HEK293 (cell line): ENCODE measurements at regions not wholly inside any gene's neighbourhood (a gene's known extent, or its start where the extent isn't known, plus 50 kb on each side); places are given as distances from the start of the nearest gene placed in this dataset.

ENCODE experiments used
- CTCF ChIA-PET: fragments of 350-600 bp; formaldehyde crosslinking; extraction: SDS; loops from one replicate; lab custom pipeline; 2021; ENCODE audit warnings: antibody characterized with exemption; lab: Yijun Ruan, JAX
- POLR2A ChIA-PET: fragments of 300-600 bp; formaldehyde crosslinking; extraction: SDS; loops from one replicate; lab custom pipeline; 2020; ENCODE audit warnings: antibody characterized with exemption, inconsistent platforms; lab: Yijun Ruan, JAX
- H3K27ac ChIP-seq: fragments of 200-500 bp; sonication (Bioruptor generic); 2 replicates; pipeline ENCODE4 v1.5.1; 2014; ENCODE audit warnings: low read depth, low read length, control low read depth, inconsistent platforms; ENCODE audit errors: extremely low read depth
- H3K36me3 ChIP-seq, 2 experiments: fragments of 200-500 bp in 1 of 2; sonication (Bioruptor generic) in 1 of 2; 1 replicate in 1 of 2; 2 replicates in 1 of 2; pipeline ENCODE4 v1.5.1; 2014 to 2017; ENCODE audit warnings: inconsistent platforms in 2 of 2, low read length in 2 of 2; ENCODE audit not compliant: control insufficient read depth in 2 of 2, insufficient read depth in 1 of 2
- H3K4me1 ChIP-seq: fragments of 200-500 bp; sonication (Bioruptor generic); 2 replicates; pipeline ENCODE4 v1.5.1; 2014; ENCODE audit warnings: mild to moderate bottlenecking, low read length, inconsistent platforms; ENCODE audit not compliant: control insufficient read depth, insufficient read depth
- H3K4me3 ChIP-seq: 2 replicates; pipeline ENCODE4 v1.5.1; 2011; ENCODE audit warnings: low read depth, mild to moderate bottlenecking, control low read depth, low read length, moderate library complexity
- H3K9me3 ChIP-seq: fragments of 200-500 bp; sonication (Bioruptor generic); 2 replicates; pipeline ENCODE4 v1.5.1; 2014; ENCODE audit warnings: low read depth, low read length, inconsistent platforms; ENCODE audit not compliant: control insufficient read depth, insufficient read depth
- GFI1B ChIP-seq: fragments of 450-650 bp; formaldehyde crosslinking; IDR thresholded peaks from 2 replicates; pipeline ENCODE4 v1.5.1; 2016; ENCODE audit warnings: missing biosample characterization, missing genetic modification characterization
- HOXC10 ChIP-seq: sonication (generic); formaldehyde crosslinking; IDR thresholded peaks from 2 replicates; pipeline ENCODE4 v1.8.1; 2023; ENCODE audit warnings: mild to moderate bottlenecking, missing genetic modification reagents
- PRDM1 ChIP-seq: fragments of 450-650 bp; formaldehyde crosslinking; IDR thresholded peaks from 2 replicates; pipeline ENCODE4; 2016; ENCODE audit warnings: missing biosample characterization, missing genetic modification characterization
- TCF7L2 ChIP-seq: IDR thresholded peaks from 2 replicates; pipeline ENCODE4 v1.6.1; 2011; ENCODE audit warnings: low read depth, mild to moderate bottlenecking, inconsistent platforms, low read length, moderate library complexity, borderline replicate concordance
- ZBTB21 ChIP-seq: fragments of 450-650 bp; formaldehyde crosslinking; IDR thresholded peaks from 2 replicates; pipeline ENCODE4 v1.5.1; 2017; ENCODE audit warnings: missing biosample characterization, missing genetic modification characterization
- ZEB2 ChIP-seq: fragments of 450-650 bp; formaldehyde crosslinking; IDR thresholded peaks from 2 replicates; pipeline ENCODE4 v1.5.1; 2016; ENCODE audit warnings: missing biosample characterization, missing genetic modification characterization
- ZNF302 ChIP-seq: fragments of 450-650 bp; formaldehyde crosslinking; IDR thresholded peaks from 2 replicates; pipeline ENCODE4 v1.5.1; 2016; ENCODE audit warnings: missing biosample characterization, missing genetic modification characterization, low read depth
- ZNF311 ChIP-seq: fragments of 450-650 bp; formaldehyde crosslinking; IDR thresholded peaks from 2 replicates; pipeline ENCODE4 v1.5.1; 2017; ENCODE audit warnings: missing biosample characterization, missing genetic modification characterization, borderline replicate concordance
- ZNF341 ChIP-seq: fragments of 450-650 bp; formaldehyde crosslinking; IDR thresholded peaks from 2 replicates; pipeline ENCODE4; 2016; ENCODE audit warnings: low read depth, missing biosample characterization, missing genetic modification characterization
- ZNF521 ChIP-seq: fragments of 450-650 bp; formaldehyde crosslinking; IDR thresholded peaks from 2 replicates; pipeline ENCODE4 v1.5.1; 2017; ENCODE audit warnings: missing biosample characterization, mild to moderate bottlenecking, missing genetic modification characterization
- ZNF544 ChIP-seq: fragments of 450-650 bp; formaldehyde crosslinking; IDR thresholded peaks from 2 replicates; pipeline ENCODE4 v1.5.0; 2017; ENCODE audit warnings: missing biosample characterization, missing genetic modification characterization
- ZNF558 ChIP-seq: fragments of 450-650 bp; formaldehyde crosslinking; IDR thresholded peaks from 2 replicates; pipeline ENCODE4 v1.5.1; 2016; ENCODE audit warnings: missing biosample characterization, missing genetic modification characterization
- ZNF610 ChIP-seq: fragments of 450-650 bp; formaldehyde crosslinking; IDR thresholded peaks from 2 replicates; pipeline ENCODE4 v1.5.1; 2016; ENCODE audit warnings: missing biosample characterization, missing genetic modification characterization, borderline replicate concordance
- ZNF626 ChIP-seq: fragments of 450-650 bp; sonication (Bioruptor Pico); formaldehyde crosslinking; IDR thresholded peaks from 2 replicates; pipeline ENCODE4 v1.5.1; 2018; ENCODE audit warnings: missing biosample characterization, missing genetic modification characterization, inconsistent platforms
- ZNF792 ChIP-seq: fragments of 450-650 bp; formaldehyde crosslinking; IDR thresholded peaks from 2 replicates; pipeline ENCODE4 v1.5.1; 2016; ENCODE audit warnings: missing biosample characterization, missing genetic modification characterization
- ZSCAN16 ChIP-seq: fragments of 450-650 bp; formaldehyde crosslinking; IDR thresholded peaks from 2 replicates; pipeline ENCODE4 v1.5.1; 2016; ENCODE audit warnings: missing biosample characterization, missing genetic modification characterization
- TF ChIP-seq, protein P1 (sequence below): fragments of 450-650 bp; formaldehyde crosslinking; IDR thresholded peaks from 2 replicates; pipeline ENCODE4 v1.5.1; 2016; ENCODE audit warnings: missing biosample characterization, missing genetic modification characterization
- TF ChIP-seq, protein P2 (sequence below): fragments of 450-650 bp; formaldehyde crosslinking; IDR thresholded peaks from 2 replicates; pipeline ENCODE4 v1.5.1; 2016; ENCODE audit warnings: missing biosample characterization, missing genetic modification characterization
- TF ChIP-seq, protein P3 (sequence below): fragments of 450-650 bp; formaldehyde crosslinking; IDR thresholded peaks from 2 replicates; pipeline ENCODE4 v1.5.1; 2016; ENCODE audit warnings: missing biosample characterization, missing genetic modification characterization
- TF ChIP-seq, protein P4 (sequence below): fragments of 450-650 bp; formaldehyde crosslinking; IDR thresholded peaks from 2 replicates; pipeline ENCODE4 v1.5.1; 2016; ENCODE audit warnings: missing biosample characterization, missing genetic modification characterization
- TF ChIP-seq, protein P5 (sequence below): fragments of 450-650 bp; formaldehyde crosslinking; conservative IDR thresholded peaks from 2 replicates; pipeline ENCODE4 v1.5.1; 2016; ENCODE audit warnings: low read depth, missing biosample characterization, missing genetic modification characterization

DNA sequence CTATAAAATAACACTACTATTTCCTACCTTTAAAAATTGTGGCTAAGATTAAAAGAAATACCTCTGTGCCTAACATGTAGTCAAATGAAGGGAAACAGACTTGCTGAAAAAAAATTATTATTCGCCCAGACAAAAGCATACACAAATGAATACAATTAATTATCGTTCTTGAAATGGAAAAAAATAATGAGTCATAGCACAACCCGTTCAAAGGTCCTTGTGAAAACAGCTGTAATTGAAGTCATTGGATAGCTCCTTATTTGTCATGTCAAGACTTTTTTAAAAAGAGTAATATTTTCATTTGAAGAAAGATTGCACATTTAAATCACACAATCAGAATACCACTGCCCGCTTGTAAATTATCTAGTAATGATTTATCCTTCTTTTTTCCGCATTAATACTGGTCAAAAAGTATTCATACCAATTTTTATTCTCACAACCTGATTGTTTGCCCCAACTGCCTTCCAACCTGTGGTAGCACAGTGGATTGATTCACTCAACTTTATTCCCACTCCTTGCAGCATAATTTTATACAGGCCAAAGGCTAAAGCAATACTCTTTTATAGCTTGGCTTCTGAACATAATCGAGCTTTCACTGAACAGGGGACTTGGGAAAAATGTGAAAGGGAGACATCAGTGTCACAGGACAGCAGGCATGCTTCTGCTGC lies 655.2 kb upstream of the MAP3K7 start:
- ChIA-PET CTCF (interaction anchor here (0.6 to 1.6 kb wide), 3 partner anchors 147 to 833 kb away, joined by 3 to 4 read pairs (median 3); no protein-coding TSS in a partner anchor), POLR2A (no interaction called here)
- Histone ChIP-seq H3K9me3 (no peaks in the 10 kb centered on the region), H3K36me3 (no peaks in the 10 kb centered on the region), H3K4me1 (no peaks in the 10 kb centered on the region)
- TF ChIP-seq ZNF626 (no peak), HOXC10 (CRISPR knock-in tag) (no peak), ZBTB21 (tag by site-specific recombination) (no peak), ZNF341 (tag by site-specific recombination) (no peak), ZNF311 (tag by site-specific recombination) (no peak), ZNF521 (tag by site-specific recombination) (no peak), TCF7L2 (no peak), ZSCAN16 (tag by site-specific recombination) (no peak), ZNF792 (no peak), ZNF544 (tag by site-specific recombination) (no peak)
- TF ChIP-seq, protein P1, sequence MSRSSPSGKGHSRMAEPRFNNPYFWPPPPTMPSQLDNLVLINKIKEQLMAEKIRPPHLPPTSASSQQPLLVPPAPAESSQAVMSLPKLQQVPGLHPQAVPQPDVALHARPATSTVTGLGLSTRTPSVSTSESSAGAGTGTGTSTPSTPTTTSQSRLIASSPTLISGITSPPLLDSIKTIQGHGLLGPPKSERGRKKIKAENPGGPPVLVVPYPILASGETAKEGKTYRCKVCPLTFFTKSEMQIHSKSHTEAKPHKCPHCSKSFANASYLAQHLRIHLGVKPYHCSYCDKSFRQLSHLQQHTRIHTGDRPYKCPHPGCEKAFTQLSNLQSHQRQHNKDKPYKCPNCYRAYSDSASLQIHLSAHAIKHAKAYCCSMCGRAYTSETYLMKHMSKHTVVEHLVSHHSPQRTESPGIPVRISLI: no peak
- TF ChIP-seq, protein P2, sequence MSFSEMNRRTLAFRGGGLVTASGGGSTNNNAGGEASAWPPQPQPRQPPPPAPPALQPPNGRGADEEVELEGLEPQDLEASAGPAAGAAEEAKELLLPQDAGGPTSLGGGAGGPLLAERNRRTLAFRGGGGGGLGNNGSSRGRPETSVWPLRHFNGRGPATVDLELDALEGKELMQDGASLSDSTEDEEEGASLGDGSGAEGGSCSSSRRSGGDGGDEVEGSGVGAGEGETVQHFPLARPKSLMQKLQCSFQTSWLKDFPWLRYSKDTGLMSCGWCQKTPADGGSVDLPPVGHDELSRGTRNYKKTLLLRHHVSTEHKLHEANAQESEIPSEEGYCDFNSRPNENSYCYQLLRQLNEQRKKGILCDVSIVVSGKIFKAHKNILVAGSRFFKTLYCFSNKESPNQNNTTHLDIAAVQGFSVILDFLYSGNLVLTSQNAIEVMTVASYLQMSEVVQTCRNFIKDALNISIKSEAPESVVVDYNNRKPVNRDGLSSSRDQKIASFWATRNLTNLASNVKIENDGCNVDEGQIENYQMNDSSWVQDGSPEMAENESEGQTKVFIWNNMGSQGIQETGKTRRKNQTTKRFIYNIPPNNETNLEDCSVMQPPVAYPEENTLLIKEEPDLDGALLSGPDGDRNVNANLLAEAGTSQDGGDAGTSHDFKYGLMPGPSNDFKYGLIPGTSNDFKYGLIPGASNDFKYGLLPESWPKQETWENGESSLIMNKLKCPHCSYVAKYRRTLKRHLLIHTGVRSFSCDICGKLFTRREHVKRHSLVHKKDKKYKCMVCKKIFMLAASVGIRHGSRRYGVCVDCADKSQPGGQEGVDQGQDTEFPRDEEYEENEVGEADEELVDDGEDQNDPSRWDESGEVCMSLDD (tag by site-specific recombination): no peak
- TF ChIP-seq, protein P3, sequence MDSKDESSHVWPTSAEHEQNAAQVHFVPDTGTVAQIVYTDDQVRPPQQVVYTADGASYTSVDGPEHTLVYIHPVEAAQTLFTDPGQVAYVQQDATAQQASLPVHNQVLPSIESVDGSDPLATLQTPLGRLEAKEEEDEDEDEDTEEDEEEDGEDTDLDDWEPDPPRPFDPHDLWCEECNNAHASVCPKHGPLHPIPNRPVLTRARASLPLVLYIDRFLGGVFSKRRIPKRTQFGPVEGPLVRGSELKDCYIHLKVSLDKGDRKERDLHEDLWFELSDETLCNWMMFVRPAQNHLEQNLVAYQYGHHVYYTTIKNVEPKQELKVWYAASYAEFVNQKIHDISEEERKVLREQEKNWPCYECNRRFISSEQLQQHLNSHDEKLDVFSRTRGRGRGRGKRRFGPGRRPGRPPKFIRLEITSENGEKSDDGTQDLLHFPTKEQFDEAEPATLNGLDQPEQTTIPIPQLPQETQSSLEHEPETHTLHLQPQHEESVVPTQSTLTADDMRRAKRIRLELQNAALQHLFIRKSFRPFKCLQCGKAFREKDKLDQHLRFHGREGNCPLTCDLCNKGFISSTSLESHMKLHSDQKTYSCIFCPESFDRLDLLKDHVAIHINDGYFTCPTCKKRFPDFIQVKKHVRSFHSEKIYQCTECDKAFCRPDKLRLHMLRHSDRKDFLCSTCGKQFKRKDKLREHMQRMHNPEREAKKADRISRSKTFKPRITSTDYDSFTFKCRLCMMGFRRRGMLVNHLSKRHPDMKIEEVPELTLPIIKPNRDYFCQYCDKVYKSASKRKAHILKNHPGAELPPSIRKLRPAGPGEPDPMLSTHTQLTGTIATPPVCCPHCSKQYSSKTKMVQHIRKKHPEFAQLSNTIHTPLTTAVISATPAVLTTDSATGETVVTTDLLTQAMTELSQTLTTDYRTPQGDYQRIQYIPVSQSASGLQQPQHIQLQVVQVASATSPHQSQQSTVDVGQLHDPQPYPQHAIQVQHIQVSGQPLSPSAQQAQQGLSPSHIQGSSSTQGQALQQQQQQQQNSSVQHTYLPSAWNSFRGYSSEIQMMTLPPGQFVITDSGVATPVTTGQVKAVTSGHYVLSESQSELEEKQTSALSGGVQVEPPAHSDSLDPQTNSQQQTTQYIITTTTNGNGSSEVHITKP (tag by site-specific recombination): no peak
- TF ChIP-seq, protein P4, sequence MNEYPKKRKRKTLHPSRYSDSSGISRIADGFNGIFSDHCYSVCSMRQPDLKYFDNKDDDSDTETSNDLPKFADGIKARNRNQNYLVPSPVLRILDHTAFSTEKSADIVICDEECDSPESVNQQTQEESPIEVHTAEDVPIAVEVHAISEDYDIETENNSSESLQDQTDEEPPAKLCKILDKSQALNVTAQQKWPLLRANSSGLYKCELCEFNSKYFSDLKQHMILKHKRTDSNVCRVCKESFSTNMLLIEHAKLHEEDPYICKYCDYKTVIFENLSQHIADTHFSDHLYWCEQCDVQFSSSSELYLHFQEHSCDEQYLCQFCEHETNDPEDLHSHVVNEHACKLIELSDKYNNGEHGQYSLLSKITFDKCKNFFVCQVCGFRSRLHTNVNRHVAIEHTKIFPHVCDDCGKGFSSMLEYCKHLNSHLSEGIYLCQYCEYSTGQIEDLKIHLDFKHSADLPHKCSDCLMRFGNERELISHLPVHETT: no peak
- TF ChIP-seq, all 188 proteins: peak for 0
- no peak overlapping the region for H3K4me3 ChIP-seq
- H3K27ac ChIP-seq: no peak overlapping the region

DNA sequence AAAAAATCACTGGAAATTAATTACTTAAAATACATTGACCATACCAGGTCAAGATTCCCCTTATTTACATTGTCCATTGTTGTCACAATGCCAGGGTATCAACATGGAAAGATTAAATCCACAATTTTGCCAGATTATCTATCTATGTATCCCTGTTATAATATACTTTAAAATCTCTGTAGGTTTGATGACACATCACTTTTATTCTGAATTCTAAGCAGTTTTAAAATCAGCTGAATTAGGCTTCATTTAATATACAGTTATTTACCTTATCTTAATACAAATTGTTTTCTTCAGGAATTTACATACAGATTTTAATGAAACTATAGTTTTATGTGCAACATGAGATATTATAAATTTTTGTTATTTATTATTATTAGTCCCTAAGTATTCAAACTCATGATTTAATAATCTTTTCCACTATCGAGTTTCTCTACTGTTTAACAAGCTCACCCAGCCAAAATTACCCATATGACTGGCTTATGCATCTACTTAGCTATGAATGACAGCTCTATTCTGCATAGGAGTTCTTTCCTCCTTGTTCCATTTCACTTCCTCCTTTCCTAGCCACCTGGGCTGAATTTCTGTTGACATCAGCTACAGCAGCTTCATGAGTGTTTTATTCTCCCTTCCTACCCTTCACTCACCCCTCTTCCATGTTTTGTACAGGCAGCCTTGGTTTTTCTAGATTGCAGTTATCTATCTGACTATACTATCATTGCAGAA lies 654.2 kb upstream of the MAP3K7 start:
- Histone ChIP-seq H3K4me3 (no peak overlapping the region), H3K9me3 (no peaks in the 10 kb centered on the region), H3K36me3 (no peaks in the 10 kb centered on the region), H3K27ac (no peak overlapping the region), H3K4me1 (no peaks in the 10 kb centered on the region)
- POLR2A ChIA-PET: interaction anchor here (0.5 kb wide), 1 partner anchor 478 kb away, joined by 6 read pairs; no protein-coding TSS in a partner anchor
- CTCF ChIA-PET: interaction anchor here (0.6 to 1.6 kb wide), 3 partner anchors 42 to 834 kb away, joined by 3 read pairs; no protein-coding TSS in a partner anchor
- TF ChIP-seq ZNF311 (tag by site-specific recombination): no peak
- TF ChIP-seq GFI1B (tag by site-specific recombination): no peak
- no peak for TF ChIP-seq ZEB2
- no peak for TF ChIP-seq PRDM1
- TF ChIP-seq ZNF302 (tag by site-specific recombination): no peak
- TF ChIP-seq ZNF558 (tag by site-specific recombination): no peak
- no peak for TF ChIP-seq ZNF610
- TF ChIP-seq, protein P5, sequence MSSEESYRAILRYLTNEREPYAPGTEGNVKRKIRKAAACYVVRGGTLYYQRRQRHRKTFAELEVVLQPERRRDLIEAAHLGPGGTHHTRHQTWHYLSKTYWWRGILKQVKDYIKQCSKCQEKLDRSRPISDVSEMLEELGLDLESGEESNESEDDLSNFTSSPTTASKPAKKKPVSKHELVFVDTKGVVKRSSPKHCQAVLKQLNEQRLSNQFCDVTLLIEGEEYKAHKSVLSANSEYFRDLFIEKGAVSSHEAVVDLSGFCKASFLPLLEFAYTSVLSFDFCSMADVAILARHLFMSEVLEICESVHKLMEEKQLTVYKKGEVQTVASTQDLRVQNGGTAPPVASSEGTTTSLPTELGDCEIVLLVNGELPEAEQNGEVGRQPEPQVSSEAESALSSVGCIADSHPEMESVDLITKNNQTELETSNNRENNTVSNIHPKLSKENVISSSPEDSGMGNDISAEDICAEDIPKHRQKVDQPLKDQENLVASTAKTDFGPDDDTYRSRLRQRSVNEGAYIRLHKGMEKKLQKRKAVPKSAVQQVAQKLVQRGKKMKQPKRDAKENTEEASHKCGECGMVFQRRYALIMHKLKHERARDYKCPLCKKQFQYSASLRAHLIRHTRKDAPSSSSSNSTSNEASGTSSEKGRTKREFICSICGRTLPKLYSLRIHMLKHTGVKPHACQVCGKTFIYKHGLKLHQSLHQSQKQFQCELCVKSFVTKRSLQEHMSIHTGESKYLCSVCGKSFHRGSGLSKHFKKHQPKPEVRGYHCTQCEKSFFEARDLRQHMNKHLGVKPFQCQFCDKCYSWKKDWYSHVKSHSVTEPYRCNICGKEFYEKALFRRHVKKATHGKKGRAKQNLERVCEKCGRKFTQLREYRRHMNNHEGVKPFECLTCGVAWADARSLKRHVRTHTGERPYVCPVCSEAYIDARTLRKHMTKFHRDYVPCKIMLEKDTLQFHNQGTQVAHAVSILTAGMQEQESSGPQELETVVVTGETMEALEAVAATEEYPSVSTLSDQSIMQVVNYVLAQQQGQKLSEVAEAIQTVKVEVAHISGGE (tag by site-specific recombination): no peak
